CD4-positive, alpha-beta memory T cell (primary cell): ENCODE measurements at regions not wholly inside any gene's neighbourhood (a gene's known extent, or its start where the extent isn't known, plus 50 kb on each side); places are given as distances from the start of the nearest gene placed in this dataset.
"Not testable (repeated sequence)": the region's sequence is repeated elsewhere in the genome, so short reads cannot be mapped to it uniquely, and the experiment has no call there.

ENCODE experiments used
- CTCF ChIA-PET: fragments of 350-600 bp; sonication (Branson Sonifier 250); formaldehyde crosslinking; loops from one replicate; lab custom pipeline; 2021; ENCODE audit warnings: inconsistent platforms; ENCODE audit not compliant: partially characterized antibody; lab: Charles Lee
- POLR2A ChIA-PET: fragments of 350-600 bp; sonication (Branson Sonifier 250); formaldehyde crosslinking; loops from one replicate; lab custom pipeline; 2021; ENCODE audit not compliant: partially characterized antibody; lab: Charles Lee
- DNase-seq, 5 donors: peaks; one replicate each; pipeline versions ENCODE4 v3.0.0 to v3.0.0-alpha.2; 2020 to 2022; ENCODE audit warnings: mixed read lengths in 1 of 5
- H3K27ac ChIP-seq: one replicate; pipeline ENCODE4 v1.7.0; 2013; ENCODE audit warnings: low read depth, low read length
- H3K27me3 ChIP-seq: 2 replicates; pipeline ENCODE4 v1.7.0; 2013; ENCODE audit warnings: mild to moderate bottlenecking, low read length, moderate library complexity; ENCODE audit not compliant: insufficient read depth
- H3K36me3 ChIP-seq: 2 replicates; pipeline ENCODE4 v1.7.0; 2013; ENCODE audit warnings: mild to moderate bottlenecking, low read length, moderate library complexity; ENCODE audit not compliant: insufficient read depth
- H3K4me1 ChIP-seq: 2 replicates; pipeline ENCODE4 v1.7.0; 2013; ENCODE audit warnings: mild to moderate bottlenecking, low read length, moderate library complexity; ENCODE audit not compliant: insufficient read depth
- H3K4me3 ChIP-seq, 2 donors: one replicate each; pipeline ENCODE4 v1.7.0; 2013; ENCODE audit warnings: low read length in 2 of 2, mild to moderate bottlenecking in 1 of 2
- H3K9me3 ChIP-seq, 2 donors: one replicate each; pipeline ENCODE4 v1.7.0; 2013; ENCODE audit warnings: low read length in 2 of 2, control low read depth in 1 of 2; ENCODE audit not compliant: control insufficient read depth in 1 of 2
- H3K27ac Mint-ChIP-seq, 7 donors: one replicate each; pipeline ENCODE4 v1.8.0; 2020 to 2021; ENCODE audit warnings: mixed read lengths in 7 of 7, mild to moderate bottlenecking in 6 of 7, inconsistent platforms in 3 of 7, moderate library complexity in 3 of 7
- H3K27me3 Mint-ChIP-seq, 2 donors: one replicate each; pipeline ENCODE4 v1.8.0; 2020 to 2021; ENCODE audit warnings: mixed read lengths in 2 of 2
- H3K36me3 Mint-ChIP-seq, 2 donors: one replicate each; pipeline ENCODE4 v1.8.0; 2020 to 2021; ENCODE audit warnings: mixed read lengths in 2 of 2, inconsistent platforms in 1 of 2, mild to moderate bottlenecking in 1 of 2
- H3K4me1 Mint-ChIP-seq, 4 donors: one replicate each; pipeline ENCODE4 v1.8.0; 2020 to 2021; ENCODE audit warnings: mixed read lengths in 4 of 4, mild to moderate bottlenecking in 1 of 4
- H3K4me3 Mint-ChIP-seq, 8 donors: one replicate each; pipeline ENCODE4 v1.8.0; 2020 to 2021; ENCODE audit warnings: mixed read lengths in 8 of 8, mild to moderate bottlenecking in 7 of 8, moderate library complexity in 6 of 8, inconsistent platforms in 3 of 8
- H3K9me3 Mint-ChIP-seq, 8 donors: one replicate each; pipeline ENCODE4 v1.8.0; 2020 to 2021; ENCODE audit warnings: mixed read lengths in 8 of 8, mild to moderate bottlenecking in 5 of 8, inconsistent platforms in 3 of 8, moderate library complexity in 1 of 8
- intact Hi-C: fragments of 100-400 bp; cut with micrococcal nuclease; formaldehyde crosslinking; loops from one replicate; pipeline ENCODE4 v1.15.1; 2023

- Histone ChIP-seq H3K4me3 (no peak overlapping the region), H3K9me3 (no peaks in the 10 kb centered on the region), H3K4me1 (no peaks in the 10 kb centered on the region), H3K27ac (no peak overlapping the region), H3K27me3 (no peaks in the 10 kb centered on the region), H3K36me3 (no peaks in the 10 kb centered on the region)
- no peaks in the 10 kb centered on the region for H3K4me1 Mint-ChIP-seq
- no peaks in the 10 kb centered on the region for H3K36me3 Mint-ChIP-seq
- no peak overlapping the region for H3K4me3 Mint-ChIP-seq
- no peaks in the 10 kb centered on the region for H3K27me3 Mint-ChIP-seq
- POLR2A ChIA-PET = no interaction called here
- CTCF ChIA-PET = no interaction called here
- intact Hi-C loops = no loop called here
- no peak overlapping the region for H3K27ac Mint-ChIP-seq
- H3K9me3 Mint-ChIP-seq = peaks cover 0 to 3% (median 0%) of the 10 kb centered on the region in 8 donors
- no peak for DNase-seq
Observed at GRCh38 chr7:121697731-121698316, 175.1 kb upstream of the PTPRZ1 start.

- intact Hi-C loops = no loop called here
- H3K36me3 Mint-ChIP-seq = no peaks in the 10 kb centered on the region
- no peaks in the 10 kb centered on the region for H3K9me3 Mint-ChIP-seq
- no peak overlapping the region for H3K4me3 Mint-ChIP-seq
- Histone ChIP-seq H3K9me3 (no peaks in the 10 kb centered on the region), H3K4me1 (no peaks in the 10 kb centered on the region), H3K36me3 (no peaks in the 10 kb centered on the region), H3K27me3 (no peaks in the 10 kb centered on the region), H3K4me3 (no peak overlapping the region), H3K27ac (no peak overlapping the region)
- H3K27me3 Mint-ChIP-seq = no peaks in the 10 kb centered on the region
- no peaks in the 10 kb centered on the region for H3K4me1 Mint-ChIP-seq
- ChIA-PET CTCF (no interaction called here), POLR2A (no interaction called here)
- DNase-seq = no peak
- no peak overlapping the region for H3K27ac Mint-ChIP-seq
Observed at GRCh38 chr7:121696954-121697353, 176.0 kb upstream of the PTPRZ1 start.

- no peak for DNase-seq
- no peak overlapping the region for H3K4me3 Mint-ChIP-seq
- H3K36me3 Mint-ChIP-seq = no peaks in the 10 kb centered on the region
- H3K27ac ChIP-seq = no peak overlapping the region
- H3K27me3 Mint-ChIP-seq = no peaks in the 10 kb centered on the region
- ChIA-PET CTCF (no interaction called here), POLR2A (no interaction called here)
- H3K4me1 Mint-ChIP-seq = no peaks in the 10 kb centered on the region
- H3K27ac Mint-ChIP-seq = no peak overlapping the region
- peaks cover 0 to 10% (median 3%) of the 10 kb centered on the region in 8 donors for H3K9me3 Mint-ChIP-seq
- no peak overlapping the region for H3K4me3 ChIP-seq
- H3K9me3 ChIP-seq = no peaks in the 10 kb centered on the region
- intact Hi-C loops = no loop called here
- H3K4me1 ChIP-seq = no peaks in the 10 kb centered on the region
- no peaks in the 10 kb centered on the region for H3K27me3 ChIP-seq
- H3K36me3 ChIP-seq = no peaks in the 10 kb centered on the region
Observed at GRCh38 chr7:121689749-121690148, 183.2 kb upstream of the PTPRZ1 start.

- no peak overlapping the region for H3K4me3 Mint-ChIP-seq
- no peak overlapping the region for H3K27ac ChIP-seq
- intact Hi-C loops = no loop called here
- H3K4me1 Mint-ChIP-seq = no peaks in the 10 kb centered on the region
- H3K4me3 ChIP-seq = no peak overlapping the region
- H3K9me3 ChIP-seq = no peaks in the 10 kb centered on the region
- H3K27me3 Mint-ChIP-seq = peaks cover 0 to 1% of the 10 kb centered on the region in 2 donors
- no peak for DNase-seq
- H3K36me3 ChIP-seq = no peaks in the 10 kb centered on the region
- no peaks in the 10 kb centered on the region for H3K4me1 ChIP-seq
- ChIA-PET POLR2A (no interaction called here), CTCF (interaction anchor here (0.7 kb wide), 1 partner anchor 33 kb away, joined by 3 read pairs; no protein-coding TSS in a partner anchor)
- no peak overlapping the region for H3K27ac Mint-ChIP-seq
- H3K9me3 Mint-ChIP-seq = peaks cover 0 to 2% (median 0%) of the 10 kb centered on the region in 8 donors
- H3K27me3 ChIP-seq = no peaks in the 10 kb centered on the region
- H3K36me3 Mint-ChIP-seq = no peaks in the 10 kb centered on the region
Observed at GRCh38 chr7:121681700-121682099, 191.3 kb upstream of the PTPRZ1 start.

- Histone ChIP-seq H3K27ac (no peak overlapping the region), H3K27me3 (no peaks in the 10 kb centered on the region), H3K4me3 (no peak overlapping the region), H3K9me3 (no peaks in the 10 kb centered on the region), H3K36me3 (no peaks in the 10 kb centered on the region), H3K4me1 (no peaks in the 10 kb centered on the region)
- DNase-seq = no peak
- Mint-ChIP-seq H3K27ac (no peak overlapping the region), H3K4me1 (no peaks in the 10 kb centered on the region), H3K27me3 (peaks cover 0 to 1% of the 10 kb centered on the region in 2 donors), H3K9me3 (peaks cover 0 to 2% (median 0%) of the 10 kb centered on the region in 8 donors), H3K4me3 (no peak overlapping the region), H3K36me3 (no peaks in the 10 kb centered on the region)
- intact Hi-C loops = no loop called here
- POLR2A ChIA-PET = no interaction called here
- CTCF ChIA-PET = interaction anchor here (0.9 kb wide), 1 partner anchor 10 kb away, joined by 3 read pairs; no protein-coding TSS in a partner anchor
Observed at GRCh38 chr7:121676168-121676567, 196.8 kb upstream of the PTPRZ1 start.

- DNase-seq, H3K36me3 Mint-ChIP-seq, POLR2A ChIA-PET, H3K27me3 ChIP-seq, H3K4me1 ChIP-seq, H3K4me3 Mint-ChIP-seq, H3K9me3 ChIP-seq, H3K36me3 ChIP-seq, H3K27ac ChIP-seq, H3K27ac Mint-ChIP-seq, CTCF ChIA-PET, H3K4me1 Mint-ChIP-seq, H3K27me3 Mint-ChIP-seq, intact Hi-C loops, H3K4me3 ChIP-seq: not testable (repeated sequence)
- H3K9me3 Mint-ChIP-seq = peaks cover 0 to 11% (median 2%) of the 10 kb centered on the region in 8 donors
Observed at GRCh38 chr7:121674455-121674854, 198.5 kb upstream of the PTPRZ1 start.

GRCh38 chr7:121669144-121669543, 203.8 kb upstream of the PTPRZ1 start:
- Histone ChIP-seq H3K9me3 (no peaks in the 10 kb centered on the region), H3K4me1 (no peaks in the 10 kb centered on the region), H3K27ac (no peak overlapping the region), H3K36me3 (no peaks in the 10 kb centered on the region), H3K4me3 (no peak overlapping the region), H3K27me3 (no peaks in the 10 kb centered on the region)
- no peaks in the 10 kb centered on the region for H3K36me3 Mint-ChIP-seq
- no peak overlapping the region for H3K4me3 Mint-ChIP-seq
- no peaks in the 10 kb centered on the region for H3K4me1 Mint-ChIP-seq
- intact Hi-C loops = no loop called here
- peaks cover 0 to 11% (median 2%) of the 10 kb centered on the region in 8 donors for H3K9me3 Mint-ChIP-seq
- ChIA-PET CTCF (no interaction called here), POLR2A (no interaction called here)
- no peak for DNase-seq
- peaks cover 0 to 1% of the 10 kb centered on the region in 2 donors for H3K27me3 Mint-ChIP-seq
- no peak overlapping the region for H3K27ac Mint-ChIP-seq
